GM23338 (cell line): ENCODE measurements at regions not wholly inside any gene's neighbourhood (a gene's known extent, or its start where the extent isn't known, plus 50 kb on each side); places are given as distances from the start of the nearest gene placed in this dataset.

Experiments used
- ATAC-seq: fragments of 200-7000 bp; cut with Tn5 transposase; 3 replicates; pipeline ENCODE4 v1.9.1; 2020
- DNase-seq: peaks from one replicate; pipeline ENCODE4 v3.0.0-alpha.2; 2015; ENCODE audit warnings: low spot score
- H2AFZ ChIP-seq: fragments of 200-600 bp; sonication (generic); 2 replicates; pipeline ENCODE4 v1.8.0; 2016; ENCODE audit warnings: antibody characterized with exemption, mild to moderate bottlenecking, moderate library complexity
- H3F3A ChIP-seq: fragments of 200-600 bp; sonication (generic); replicated peaks from 2 replicates; pipeline ENCODE4 v1.8.0; 2017; ENCODE audit warnings: antibody characterized with exemption, mixed run types, low read depth
- H3K27ac ChIP-seq: fragments of 200-600 bp; sonication (generic); 2 replicates; pipeline ENCODE4 v1.6.1; 2016; ENCODE audit warnings: low read depth
- H3K27me3 ChIP-seq: fragments of 200-600 bp; sonication (generic); 2 replicates; pipeline ENCODE4 v1.8.0; 2016; ENCODE audit warnings: mild to moderate bottlenecking, mixed run types, moderate library complexity; ENCODE audit not compliant: insufficient read depth
- H3K36me3 ChIP-seq: fragments of 200-600 bp; sonication (generic); 2 replicates; pipeline ENCODE4 v1.8.0; 2016; ENCODE audit warnings: mild to moderate bottlenecking; ENCODE audit not compliant: insufficient read depth
- H3K4me1 ChIP-seq: fragments of 200-600 bp; sonication (generic); 2 replicates; pipeline ENCODE4 v1.8.0; 2016; ENCODE audit warnings: mild to moderate bottlenecking, moderate library complexity; ENCODE audit not compliant: insufficient read depth
- H3K4me2 ChIP-seq: fragments of 200-600 bp; sonication (generic); 2 replicates; pipeline ENCODE4 v1.7.1; 2017; ENCODE audit warnings: mixed run types
- H3K4me3 ChIP-seq: fragments of 200-600 bp; sonication (generic); 2 replicates; pipeline ENCODE4 v1.6.1; 2016; ENCODE audit warnings: mixed run types
- H3K79me2 ChIP-seq: fragments of 200-600 bp; sonication (generic); replicated peaks from 2 replicates; pipeline ENCODE4 v1.8.0; 2017; ENCODE audit warnings: mild to moderate bottlenecking; ENCODE audit not compliant: insufficient read depth
- H3K9me2 ChIP-seq: fragments of 200-600 bp; sonication (generic); 2 replicates; pipeline ENCODE4 v1.8.0; 2017; ENCODE audit not compliant: insufficient read depth
- H4K20me1 ChIP-seq: fragments of 200-600 bp; sonication (generic); replicated peaks from 2 replicates; pipeline ENCODE4 v1.8.0; 2017; ENCODE audit warnings: mild to moderate bottlenecking; ENCODE audit not compliant: insufficient read depth
- H3K27ac Mint-ChIP-seq: 2 replicates; pipeline ENCODE4 v1.8.0; 2020; ENCODE audit warnings: inconsistent platforms, mild to moderate bottlenecking, moderate library complexity, mixed read lengths
- H3K27me3 Mint-ChIP-seq: 3 replicates; pipeline ENCODE4 v1.8.0; 2022; ENCODE audit warnings: low read depth, mild to moderate bottlenecking, moderate library complexity, mixed read lengths, inconsistent platforms; ENCODE audit not compliant: insufficient read depth, poor library complexity
- H3K36me3 Mint-ChIP-seq: 3 replicates; pipeline ENCODE4 v1.8.0; 2021; ENCODE audit warnings: low read depth, mild to moderate bottlenecking, inconsistent platforms, moderate library complexity, mixed read lengths
- H3K4me1 Mint-ChIP-seq: 3 replicates; pipeline ENCODE4 v1.8.0; 2020; ENCODE audit warnings: mild to moderate bottlenecking, inconsistent platforms, mixed read lengths
- H3K4me3 Mint-ChIP-seq: 3 replicates; pipeline ENCODE4 v1.8.0; 2021; ENCODE audit warnings: moderate library complexity, mild to moderate bottlenecking, inconsistent platforms, mixed read lengths
- H3K9me3 Mint-ChIP-seq: 3 replicates; pipeline ENCODE4 v1.8.0; 2020; ENCODE audit warnings: moderate library complexity, mild to moderate bottlenecking, inconsistent platforms, mixed read lengths
- EZH2 ChIP-seq: fragments of 200-600 bp; sonication (generic); IDR thresholded peaks from one replicate; pipeline ENCODE4 v1.8.0; 2017; ENCODE audit warnings: antibody characterized with exemption, mild to moderate bottlenecking, low read depth; ENCODE audit not compliant: unreplicated experiment
- EZH2phosphoT487 ChIP-seq: fragments of 200-600 bp; sonication (generic); IDR thresholded peaks from one replicate; pipeline ENCODE4 v1.8.1; 2018; ENCODE audit warnings: antibody characterized with exemption; ENCODE audit not compliant: unreplicated experiment
- JUNB ChIP-seq: IDR thresholded peaks from one replicate; pipeline ENCODE4 v1.6.1; 2016; ENCODE audit warnings: antibody characterized with exemption; ENCODE audit not compliant: unreplicated experiment
- NANOG ChIP-seq: IDR thresholded peaks from 2 replicates; pipeline ENCODE4 v1.6.1; 2016; ENCODE audit warnings: antibody characterized with exemption, borderline replicate concordance
- POLR2AphosphoS5 ChIP-seq: IDR thresholded peaks from 2 replicates; pipeline ENCODE4 v1.6.1; 2016; ENCODE audit warnings: antibody characterized with exemption, low read depth
- STAT1 ChIP-seq: IDR thresholded peaks from one replicate; pipeline ENCODE4 v1.6.1; 2016; ENCODE audit warnings: antibody characterized with exemption; ENCODE audit not compliant: unreplicated experiment
- ZNF114 ChIP-seq: fragments of 250-450 bp; sonication (Bioruptor Pico); IDR thresholded peaks from 2 replicates; pipeline ENCODE4 v1.5.0; 2020; ENCODE audit warnings: mild to moderate bottlenecking, moderate library complexity
- ZNF331 ChIP-seq: fragments of 250-450 bp; sonication (Bioruptor Pico); IDR thresholded peaks from 2 replicates; pipeline ENCODE4 v1.5.0; 2020; ENCODE audit warnings: low read depth, mild to moderate bottlenecking, moderate library complexity
- TF ChIP-seq, protein P1 (sequence below): IDR thresholded peaks from 2 replicates; pipeline ENCODE4 v1.6.1; 2016; ENCODE audit warnings: antibody characterized with exemption
- TF ChIP-seq, protein P2 (sequence below), 2 experiments: fragments of 200-600 bp in 1 of 2; sonication (generic) in 1 of 2; conservative IDR thresholded peaks; 2 replicates each; pipeline versions ENCODE4 v1.5.1 to v1.6.1; 2016 to 2017; ENCODE audit warnings: antibody characterized with exemption in 2 of 2, low read depth in 2 of 2, mild to moderate bottlenecking in 2 of 2, moderate library complexity in 1 of 2
- TF ChIP-seq, protein P3 (sequence below): fragments of 250-450 bp; sonication (Bioruptor Pico); IDR thresholded peaks from 2 replicates; pipeline ENCODE4 v1.5.0; 2020; ENCODE audit warnings: mild to moderate bottlenecking, moderate library complexity

GRCh38 chr5:105428451-105429380 is 1866.1 kb upstream of the NUDT12 start:
- Mint-ChIP-seq H3K4me1 (peaks cover 4% of the 10 kb centered on the region; the same call in 2 of the 3 replicates), H3K9me3 (no peaks in the 10 kb centered on the region), H3K27ac (no peak overlapping the region), H3K4me3 (no peak overlapping the region), H3K36me3 (no peaks in the 10 kb centered on the region), H3K27me3 (no peaks in the 10 kb centered on the region)
- Histone ChIP-seq H3K9me2 (no peaks in the 10 kb centered on the region), H2AFZ (no peak overlapping the region), H4K20me1 (no peaks in the 10 kb centered on the region), H3K27me3 (no peaks in the 10 kb centered on the region), H3K4me2 (no peak overlapping the region), H3K27ac (no peak overlapping the region), H3K79me2 (no peaks in the 10 kb centered on the region), H3K36me3 (no peaks in the 10 kb centered on the region), H3F3A (no peaks in the 10 kb centered on the region), H3K4me1 (no peaks in the 10 kb centered on the region), H3K4me3 (no peak overlapping the region)
- TF ChIP-seq NANOG (no peak), EZH2 (no peak), ZNF331 (CRISPR knock-in tag) (no peak), ZNF114 (CRISPR knock-in tag) (no peak), JUNB (no peak), POLR2AphosphoS5 (no peak), STAT1 (no peak), EZH2phosphoT487 (no peak)
- TF ChIP-seq, protein P1, sequence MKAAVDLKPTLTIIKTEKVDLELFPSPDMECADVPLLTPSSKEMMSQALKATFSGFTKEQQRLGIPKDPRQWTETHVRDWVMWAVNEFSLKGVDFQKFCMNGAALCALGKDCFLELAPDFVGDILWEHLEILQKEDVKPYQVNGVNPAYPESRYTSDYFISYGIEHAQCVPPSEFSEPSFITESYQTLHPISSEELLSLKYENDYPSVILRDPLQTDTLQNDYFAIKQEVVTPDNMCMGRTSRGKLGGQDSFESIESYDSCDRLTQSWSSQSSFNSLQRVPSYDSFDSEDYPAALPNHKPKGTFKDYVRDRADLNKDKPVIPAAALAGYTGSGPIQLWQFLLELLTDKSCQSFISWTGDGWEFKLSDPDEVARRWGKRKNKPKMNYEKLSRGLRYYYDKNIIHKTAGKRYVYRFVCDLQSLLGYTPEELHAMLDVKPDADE: no peak
- TF ChIP-seq, protein P2, sequence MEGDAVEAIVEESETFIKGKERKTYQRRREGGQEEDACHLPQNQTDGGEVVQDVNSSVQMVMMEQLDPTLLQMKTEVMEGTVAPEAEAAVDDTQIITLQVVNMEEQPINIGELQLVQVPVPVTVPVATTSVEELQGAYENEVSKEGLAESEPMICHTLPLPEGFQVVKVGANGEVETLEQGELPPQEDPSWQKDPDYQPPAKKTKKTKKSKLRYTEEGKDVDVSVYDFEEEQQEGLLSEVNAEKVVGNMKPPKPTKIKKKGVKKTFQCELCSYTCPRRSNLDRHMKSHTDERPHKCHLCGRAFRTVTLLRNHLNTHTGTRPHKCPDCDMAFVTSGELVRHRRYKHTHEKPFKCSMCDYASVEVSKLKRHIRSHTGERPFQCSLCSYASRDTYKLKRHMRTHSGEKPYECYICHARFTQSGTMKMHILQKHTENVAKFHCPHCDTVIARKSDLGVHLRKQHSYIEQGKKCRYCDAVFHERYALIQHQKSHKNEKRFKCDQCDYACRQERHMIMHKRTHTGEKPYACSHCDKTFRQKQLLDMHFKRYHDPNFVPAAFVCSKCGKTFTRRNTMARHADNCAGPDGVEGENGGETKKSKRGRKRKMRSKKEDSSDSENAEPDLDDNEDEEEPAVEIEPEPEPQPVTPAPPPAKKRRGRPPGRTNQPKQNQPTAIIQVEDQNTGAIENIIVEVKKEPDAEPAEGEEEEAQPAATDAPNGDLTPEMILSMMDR (conservative IDR thresholded peaks at IDR 0.05; ENCODE audit: low read depth in 2 of 2): no peak
- TF ChIP-seq, protein P3, sequence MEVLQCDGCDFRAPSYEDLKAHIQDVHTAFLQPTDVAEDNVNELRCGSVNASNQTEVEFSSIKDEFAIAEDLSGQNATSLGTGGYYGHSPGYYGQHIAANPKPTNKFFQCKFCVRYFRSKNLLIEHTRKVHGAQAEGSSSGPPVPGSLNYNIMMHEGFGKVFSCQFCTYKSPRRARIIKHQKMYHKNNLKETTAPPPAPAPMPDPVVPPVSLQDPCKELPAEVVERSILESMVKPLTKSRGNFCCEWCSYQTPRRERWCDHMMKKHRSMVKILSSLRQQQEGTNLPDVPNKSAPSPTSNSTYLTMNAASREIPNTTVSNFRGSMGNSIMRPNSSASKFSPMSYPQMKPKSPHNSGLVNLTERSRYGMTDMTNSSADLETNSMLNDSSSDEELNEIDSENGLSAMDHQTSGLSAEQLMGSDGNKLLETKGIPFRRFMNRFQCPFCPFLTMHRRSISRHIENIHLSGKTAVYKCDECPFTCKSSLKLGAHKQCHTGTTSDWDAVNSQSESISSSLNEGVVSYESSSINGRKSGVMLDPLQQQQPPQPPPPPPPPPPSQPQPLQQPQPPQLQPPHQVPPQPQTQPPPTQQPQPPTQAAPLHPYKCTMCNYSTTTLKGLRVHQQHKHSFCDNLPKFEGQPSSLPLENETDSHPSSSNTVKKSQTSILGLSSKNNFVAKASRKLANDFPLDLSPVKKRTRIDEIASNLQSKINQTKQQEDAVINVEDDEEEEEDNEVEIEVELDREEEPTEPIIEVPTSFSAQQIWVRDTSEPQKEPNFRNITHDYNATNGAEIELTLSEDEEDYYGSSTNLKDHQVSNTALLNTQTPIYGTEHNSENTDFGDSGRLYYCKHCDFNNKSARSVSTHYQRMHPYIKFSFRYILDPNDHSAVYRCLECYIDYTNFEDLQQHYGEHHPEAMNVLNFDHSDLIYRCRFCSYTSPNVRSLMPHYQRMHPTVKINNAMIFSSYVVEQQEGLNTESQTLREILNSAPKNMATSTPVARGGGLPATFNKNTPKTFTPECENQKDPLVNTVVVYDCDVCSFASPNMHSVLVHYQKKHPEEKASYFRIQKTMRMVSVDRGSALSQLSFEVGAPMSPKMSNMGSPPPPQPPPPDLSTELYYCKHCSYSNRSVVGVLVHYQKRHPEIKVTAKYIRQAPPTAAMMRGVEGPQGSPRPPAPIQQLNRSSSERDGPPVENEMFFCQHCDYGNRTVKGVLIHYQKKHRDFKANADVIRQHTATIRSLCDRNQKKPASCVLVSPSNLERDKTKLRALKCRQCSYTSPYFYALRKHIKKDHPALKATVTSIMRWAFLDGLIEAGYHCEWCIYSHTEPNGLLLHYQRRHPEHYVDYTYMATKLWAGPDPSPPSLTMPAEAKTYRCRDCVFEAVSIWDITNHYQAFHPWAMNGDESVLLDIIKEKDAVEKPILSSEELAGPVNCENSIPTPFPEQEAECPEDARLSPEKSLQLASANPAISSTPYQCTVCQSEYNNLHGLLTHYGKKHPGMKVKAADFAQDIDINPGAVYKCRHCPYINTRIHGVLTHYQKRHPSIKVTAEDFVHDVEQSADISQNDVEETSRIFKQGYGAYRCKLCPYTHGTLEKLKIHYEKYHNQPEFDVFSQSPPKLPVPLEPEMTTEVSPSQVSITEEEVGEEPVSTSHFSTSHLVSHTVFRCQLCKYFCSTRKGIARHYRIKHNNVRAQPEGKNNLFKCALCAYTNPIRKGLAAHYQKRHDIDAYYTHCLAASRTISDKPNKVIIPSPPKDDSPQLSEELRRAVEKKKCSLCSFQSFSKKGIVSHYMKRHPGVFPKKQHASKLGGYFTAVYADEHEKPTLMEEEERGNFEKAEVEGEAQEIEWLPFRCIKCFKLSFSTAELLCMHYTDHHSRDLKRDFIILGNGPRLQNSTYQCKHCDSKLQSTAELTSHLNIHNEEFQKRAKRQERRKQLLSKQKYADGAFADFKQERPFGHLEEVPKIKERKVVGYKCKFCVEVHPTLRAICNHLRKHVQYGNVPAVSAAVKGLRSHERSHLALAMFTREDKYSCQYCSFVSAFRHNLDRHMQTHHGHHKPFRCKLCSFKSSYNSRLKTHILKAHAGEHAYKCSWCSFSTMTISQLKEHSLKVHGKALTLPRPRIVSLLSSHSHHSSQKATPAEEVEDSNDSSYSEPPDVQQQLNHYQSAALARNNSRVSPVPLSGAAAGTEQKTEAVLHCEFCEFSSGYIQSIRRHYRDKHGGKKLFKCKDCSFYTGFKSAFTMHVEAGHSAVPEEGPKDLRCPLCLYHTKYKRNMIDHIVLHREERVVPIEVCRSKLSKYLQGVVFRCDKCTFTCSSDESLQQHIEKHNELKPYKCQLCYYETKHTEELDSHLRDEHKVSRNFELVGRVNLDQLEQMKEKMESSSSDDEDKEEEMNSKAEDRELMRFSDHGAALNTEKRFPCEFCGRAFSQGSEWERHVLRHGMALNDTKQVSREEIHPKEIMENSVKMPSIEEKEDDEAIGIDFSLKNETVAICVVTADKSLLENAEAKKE (CRISPR knock-in tag): no peak
- DNase-seq (no peak), ATAC-seq (no peak)
